ENCODE measurements at regions not wholly inside any gene's neighbourhood (a gene's known extent, or its start where the extent isn't known, plus 50 kb on each side); places are given as distances from the start of the nearest gene placed in this dataset.

- BruUV-seq (replicated peaks): no TSS peak
- no peak overlapping the region for H2AFZ ChIP-seq (ENCODE audit: low read depth, low read length, poor library complexity, severe bottlenecking)
- intact Hi-C loops (cut with micrococcal nuclease): no loop called here
Measured at GRCh38 chr10:128522551-128523308, 396.5 kb upstream of the MKI67 start.

More at GRCh38 chr10:128522551-128523308, 396.5 kb upstream of the MKI67 start:
- Histone ChIP-seq H3K4me2 (ENCODE audit: low read length) (no peak overlapping the region), H3K9me2 (ENCODE audit: insufficient read depth) (no peaks in the 10 kb centered on the region), H3K9me3 (ENCODE audit: control insufficient read depth in 1 of 2, insufficient read depth in 1 of 2, low read depth in 1 of 2, low read length in 2 of 2) (no peaks in the 10 kb centered on the region), H3K27ac (ENCODE audit: low read depth, low read length) (no peak overlapping the region), H3K4me1 (ENCODE audit: control insufficient read depth in 1 of 2, insufficient read depth in 2 of 2, low read length in 2 of 2) (no peaks in the 10 kb centered on the region), H3K4me3 (replicated peaks in 1 of 2; ENCODE audit: low read depth in 1 of 2, low read length in 2 of 2) (no peak overlapping the region), H3K36me3 (ENCODE audit: control insufficient read depth in 1 of 2, insufficient read depth in 2 of 2, low read length in 2 of 2) (no peaks in the 10 kb centered on the region), H3K27me3 (ENCODE audit: insufficient read depth, low read length) (peaks cover 84% of the 10 kb centered on the region), H3K9ac (ENCODE audit: low read length) (no peak overlapping the region), H3K79me2 (ENCODE audit: insufficient read depth, low read length) (no peaks in the 10 kb centered on the region), H4K20me1 (ENCODE audit: insufficient read depth) (no peaks in the 10 kb centered on the region)
- no peak for ATAC-seq
- RAD21 ChIA-PET (ENCODE audit: low non-redundant PET in 1 of 2, low total read pairs in 2 of 2, uncharacterized antibody in 2 of 2, unreplicated experiment in 2 of 2): no interaction called here
- TF ChIP-seq SIN3A (IDR thresholded peaks at IDR 0.05; ENCODE audit: low read depth): no peak
- no peak for TF ChIP-seq TCF7L2 (IDR thresholded peaks at IDR 0.05; ENCODE audit: borderline replicate concordance, extremely low read depth, insufficient read depth, insufficient read length)
- TF ChIP-seq CBX3 (IDR thresholded peaks at IDR 0.05; ENCODE audit: low read depth): no peak
- TF ChIP-seq POLR2AphosphoS5 (IDR thresholded peaks at IDR 0.05; ENCODE audit: low read depth, low read length): no peak
- TF ChIP-seq CEBPB (IDR thresholded peaks at IDR 0.05; ENCODE audit: low read depth): no peak
- no peak for TF ChIP-seq RAD21 (IDR thresholded peaks at IDR 0.05; ENCODE audit: low read depth)
- TF ChIP-seq YY1 (IDR thresholded peaks at IDR 0.05; ENCODE audit: extremely low read depth, insufficient replicate concordance, low read depth, low read length): no peak
- no peak for TF ChIP-seq ELF1 (IDR thresholded peaks at IDR 0.05; ENCODE audit: borderline replicate concordance, low read depth)
- no peak for TF ChIP-seq ZNF274 (IDR thresholded peaks at IDR 0.05; ENCODE audit: low read depth, low read length)
- no peak for TF ChIP-seq EZH2phosphoT487 (IDR thresholded peaks at IDR 0.05; ENCODE audit: borderline replicate concordance)
- no peak for TF ChIP-seq ZFX (IDR thresholded peaks at IDR 0.05)
- TF ChIP-seq, protein P1, sequence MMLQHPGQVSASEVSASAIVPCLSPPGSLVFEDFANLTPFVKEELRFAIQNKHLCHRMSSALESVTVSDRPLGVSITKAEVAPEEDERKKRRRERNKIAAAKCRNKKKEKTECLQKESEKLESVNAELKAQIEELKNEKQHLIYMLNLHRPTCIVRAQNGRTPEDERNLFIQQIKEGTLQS (IDR thresholded peaks at IDR 0.05): no peak
- no peak for TF ChIP-seq SP1 (IDR thresholded peaks at IDR 0.05; ENCODE audit: low read depth)
- no peak for TF ChIP-seq JUND (IDR thresholded peaks at IDR 0.05)
- TF ChIP-seq, protein P2, sequence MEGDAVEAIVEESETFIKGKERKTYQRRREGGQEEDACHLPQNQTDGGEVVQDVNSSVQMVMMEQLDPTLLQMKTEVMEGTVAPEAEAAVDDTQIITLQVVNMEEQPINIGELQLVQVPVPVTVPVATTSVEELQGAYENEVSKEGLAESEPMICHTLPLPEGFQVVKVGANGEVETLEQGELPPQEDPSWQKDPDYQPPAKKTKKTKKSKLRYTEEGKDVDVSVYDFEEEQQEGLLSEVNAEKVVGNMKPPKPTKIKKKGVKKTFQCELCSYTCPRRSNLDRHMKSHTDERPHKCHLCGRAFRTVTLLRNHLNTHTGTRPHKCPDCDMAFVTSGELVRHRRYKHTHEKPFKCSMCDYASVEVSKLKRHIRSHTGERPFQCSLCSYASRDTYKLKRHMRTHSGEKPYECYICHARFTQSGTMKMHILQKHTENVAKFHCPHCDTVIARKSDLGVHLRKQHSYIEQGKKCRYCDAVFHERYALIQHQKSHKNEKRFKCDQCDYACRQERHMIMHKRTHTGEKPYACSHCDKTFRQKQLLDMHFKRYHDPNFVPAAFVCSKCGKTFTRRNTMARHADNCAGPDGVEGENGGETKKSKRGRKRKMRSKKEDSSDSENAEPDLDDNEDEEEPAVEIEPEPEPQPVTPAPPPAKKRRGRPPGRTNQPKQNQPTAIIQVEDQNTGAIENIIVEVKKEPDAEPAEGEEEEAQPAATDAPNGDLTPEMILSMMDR (IDR thresholded peaks at IDR 0.05 in 2 of 3, conservative IDR thresholded peaks at IDR 0.05 in 1 of 3; ENCODE audit: borderline replicate concordance in 1 of 3, insufficient read depth in 1 of 3, low read depth in 2 of 3, low read length in 2 of 3): no peak
- CTCF ChIA-PET: interaction anchor here (1.2 kb wide), 1 partner anchor 8 kb away, joined by 3 read pairs; no protein-coding TSS in a partner anchor
- POLR2A ChIA-PET: no interaction called here
- DNase-seq (ENCODE audit: low read depth, low spot score): no peak
